HCT116 (cell line): ENCODE measurements at regions not wholly inside any gene's neighbourhood (a gene's known extent, or its start where the extent isn't known, plus 50 kb on each side); places are given as distances from the start of the nearest gene placed in this dataset.

Experiments used
- ATAC-seq: fragments of 200-7000 bp; cut with Tn5 transposase; 2 replicates; pipeline ENCODE4 v1.9.1; 2020; ENCODE audit warnings: mild to moderate bottlenecking, moderate library complexity
- BruUV-seq: library from RNA; stranded (reverse); fragments of 400-500 nt; replicated peaks from 2 replicates; lab custom pipeline; 2021; lab: Mats Ljungman, UMichigan
- CTCF ChIA-PET: fragments of 300-600 bp; sonication (Branson Sonifier 250); formaldehyde crosslinking; loops from one replicate; lab custom pipeline; 2021; ENCODE audit warnings: antibody characterized with exemption; lab: Charles Lee
- POLR2A ChIA-PET: fragments of 300-600, 350-600 bp; sonication (Branson Sonifier 250); formaldehyde crosslinking; loops from one replicate; lab custom pipeline; 2021; ENCODE audit warnings: antibody characterized with exemption; lab: Charles Lee
- RAD21 ChIA-PET, 2 experiments: fragments of 300-600 bp; sonication (Branson Sonifier 250); formaldehyde crosslinking; loops; one replicate each; lab custom pipeline; 2023; ENCODE audit warnings: low total read pairs in 2 of 2; ENCODE audit not compliant: uncharacterized antibody in 2 of 2, unreplicated experiment in 2 of 2, low non-redundant PET in 1 of 2; lab: Charles Lee
- DNase-seq: peaks from one replicate; pipeline ENCODE4 v3.0.0-alpha.2; 2010; ENCODE audit warnings: low read depth, low spot score
- H2AFZ ChIP-seq: fragments of 200-600 bp; shearing (Covaris generic), sonication (generic); 2 replicates; pipeline ENCODE4 v1.6.1; 2017; ENCODE audit warnings: low read depth, mixed run types, mixed read lengths, antibody characterized with exemption, low read length; ENCODE audit not compliant: poor library complexity, severe bottlenecking
- H3K27ac ChIP-seq: 2 replicates; pipeline ENCODE4 v1.5.1; 2012; ENCODE audit warnings: low read depth, low read length
- H3K27me3 ChIP-seq: fragments of 200-600 bp; sonication (generic); 2 replicates; pipeline ENCODE4 v1.6.1; 2016; ENCODE audit warnings: mixed run types, low read length, mixed read lengths; ENCODE audit not compliant: insufficient read depth
- H3K36me3 ChIP-seq, 2 experiments: fragments of 200-500 bp in 1 of 2; fragments of 200-600 bp in 1 of 2; sonication (Bioruptor generic) in 1 of 2; sonication (generic) in 1 of 2; 2 replicates each; pipeline versions ENCODE4 v1.5.1 to v1.6.1; 2014 to 2016; ENCODE audit warnings: low read length in 2 of 2, inconsistent platforms in 1 of 2, mixed read lengths in 1 of 2, mixed run types in 1 of 2; ENCODE audit not compliant: insufficient read depth in 2 of 2, control insufficient read depth in 1 of 2
- H3K4me1 ChIP-seq, 2 experiments: fragments of 200-600 bp in 1 of 2; sonication (generic) in 1 of 2; 2 replicates each; pipeline versions ENCODE4 v1.5.1 to v1.6.1; 2012 to 2017; ENCODE audit warnings: low read length in 2 of 2, inconsistent platforms in 1 of 2, mild to moderate bottlenecking in 1 of 2, mixed read lengths in 1 of 2, mixed run types in 1 of 2, moderate library complexity in 1 of 2; ENCODE audit not compliant: insufficient read depth in 2 of 2, control insufficient read depth in 1 of 2
- H3K4me2 ChIP-seq: fragments of 200-600 bp; sonication (generic); 2 replicates; pipeline ENCODE4 v1.6.1; 2017; ENCODE audit warnings: mixed run types, low read length, mixed read lengths
- H3K4me3 ChIP-seq, 2 experiments: fragments of 200-600 bp in 1 of 2; sonication (generic) in 1 of 2; replicated peaks in 1 of 2; 2 replicates each; pipeline ENCODE4 v1.5.1; 2011 to 2016; ENCODE audit warnings: low read length in 2 of 2, control low read depth in 1 of 2, low read depth in 1 of 2, mild to moderate bottlenecking in 1 of 2, mixed read lengths in 1 of 2, mixed run types in 1 of 2
- H3K79me2 ChIP-seq: fragments of 200-600 bp; sonication (generic); 2 replicates; pipeline ENCODE4 v1.6.1; 2017; ENCODE audit warnings: mild to moderate bottlenecking, mixed run types, low read length, moderate library complexity, mixed read lengths; ENCODE audit not compliant: insufficient read depth
- H3K9ac ChIP-seq: fragments of 200-600 bp; sonication (generic); 2 replicates; pipeline ENCODE4 v1.6.1; 2016; ENCODE audit warnings: low read length, mixed read lengths
- H3K9me2 ChIP-seq: fragments of 200-600 bp; sonication (generic), shearing (Covaris generic); 2 replicates; pipeline ENCODE4 v1.6.1; 2017; ENCODE audit warnings: mixed run types, mild to moderate bottlenecking, moderate library complexity; ENCODE audit not compliant: insufficient read depth
- H3K9me3 ChIP-seq, 2 experiments: fragments of 200-500 bp in 1 of 2; fragments of 200-600 bp in 1 of 2; sonication (Bioruptor generic) in 1 of 2; sonication (generic) in 1 of 2; 2 replicates each; pipeline ENCODE4 v1.6.1; 2014 to 2017; ENCODE audit warnings: low read length in 2 of 2, mixed read lengths in 2 of 2, inconsistent platforms in 1 of 2, low read depth in 1 of 2, mild to moderate bottlenecking in 1 of 2, mixed run types in 1 of 2, moderate library complexity in 1 of 2; ENCODE audit not compliant: control insufficient read depth in 1 of 2, insufficient read depth in 1 of 2
- H4K20me1 ChIP-seq: fragments of 200-600 bp; sonication (generic), shearing (Covaris generic); 2 replicates; pipeline ENCODE4 v1.6.1; 2017; ENCODE audit warnings: mixed run types, mild to moderate bottlenecking, moderate library complexity; ENCODE audit not compliant: insufficient read depth
- ATF3 ChIP-seq: IDR thresholded peaks from 2 replicates; pipeline ENCODE4 v1.6.1; 2012
- CBX3 ChIP-seq: IDR thresholded peaks from 2 replicates; pipeline ENCODE4 v1.6.1; 2012; ENCODE audit warnings: low read depth
- CEBPB ChIP-seq: IDR thresholded peaks from 2 replicates; pipeline ENCODE4 v1.6.1; 2012; ENCODE audit warnings: low read depth
- EGR1 ChIP-seq: IDR thresholded peaks from 2 replicates; pipeline ENCODE4 v1.6.1; 2012; ENCODE audit warnings: low read depth
- EZH2 ChIP-seq: fragments of 200-600 bp; sonication (generic); IDR thresholded peaks from 2 replicates; pipeline ENCODE4 v1.6.1; 2017; ENCODE audit warnings: antibody characterized with exemption, mixed run types
- EZH2phosphoT487 ChIP-seq: fragments of 200-600 bp; IDR thresholded peaks from 2 replicates; pipeline ENCODE4 v1.6.1; 2018; ENCODE audit warnings: antibody characterized with exemption, borderline replicate concordance
- FOSL1 ChIP-seq: IDR thresholded peaks from 2 replicates; pipeline ENCODE4 v1.6.1; 2012; ENCODE audit warnings: low read depth
- JUND ChIP-seq: IDR thresholded peaks from 2 replicates; pipeline ENCODE4 v1.6.1; 2012
- POLR2A ChIP-seq: IDR thresholded peaks from 2 replicates; pipeline ENCODE4 v1.7.0; 2011; ENCODE audit warnings: borderline replicate concordance; ENCODE audit not compliant: insufficient read depth, insufficient read length; ENCODE audit errors: extremely low read depth
- POLR2AphosphoS5 ChIP-seq: IDR thresholded peaks from 2 replicates; pipeline ENCODE4 v1.6.1; 2011; ENCODE audit warnings: mild to moderate bottlenecking, low read depth, low read length, moderate library complexity
- RAD21 ChIP-seq: IDR thresholded peaks from 2 replicates; pipeline ENCODE4 v1.6.1; 2012; ENCODE audit warnings: low read depth, mild to moderate bottlenecking
- SIN3A ChIP-seq: IDR thresholded peaks from 2 replicates; pipeline ENCODE4 v1.6.1; 2012; ENCODE audit warnings: low read depth
- SP1 ChIP-seq: IDR thresholded peaks from 2 replicates; pipeline ENCODE4 v1.6.1; 2012; ENCODE audit warnings: low read depth
- SRF ChIP-seq: IDR thresholded peaks from 2 replicates; pipeline ENCODE4 v1.6.1; 2012; ENCODE audit warnings: low read depth
- TCF7L2 ChIP-seq: IDR thresholded peaks from 2 replicates; pipeline ENCODE4 v1.7.0; 2011; ENCODE audit warnings: borderline replicate concordance, inconsistent platforms; ENCODE audit not compliant: insufficient read depth, insufficient read length; ENCODE audit errors: extremely low read depth
- YY1 ChIP-seq: IDR thresholded peaks from 2 replicates; pipeline ENCODE4 v1.6.1; 2011; ENCODE audit warnings: low read length, low read depth, moderate library complexity, mild to moderate bottlenecking; ENCODE audit not compliant: insufficient replicate concordance; ENCODE audit errors: extremely low read depth
- intact Hi-C: fragments of 100-400 bp; cut with micrococcal nuclease; formaldehyde crosslinking; loops from 2 replicates; pipeline ENCODE4 v1.10.0; 2022
- TF ChIP-seq, protein P1 (sequence below): IDR thresholded peaks from 2 replicates; pipeline ENCODE4 v1.6.1; 2012; ENCODE audit warnings: low read depth
- TF ChIP-seq, protein P2 (sequence below): IDR thresholded peaks from 2 replicates; pipeline ENCODE4 v1.6.1; 2012

DNA sequence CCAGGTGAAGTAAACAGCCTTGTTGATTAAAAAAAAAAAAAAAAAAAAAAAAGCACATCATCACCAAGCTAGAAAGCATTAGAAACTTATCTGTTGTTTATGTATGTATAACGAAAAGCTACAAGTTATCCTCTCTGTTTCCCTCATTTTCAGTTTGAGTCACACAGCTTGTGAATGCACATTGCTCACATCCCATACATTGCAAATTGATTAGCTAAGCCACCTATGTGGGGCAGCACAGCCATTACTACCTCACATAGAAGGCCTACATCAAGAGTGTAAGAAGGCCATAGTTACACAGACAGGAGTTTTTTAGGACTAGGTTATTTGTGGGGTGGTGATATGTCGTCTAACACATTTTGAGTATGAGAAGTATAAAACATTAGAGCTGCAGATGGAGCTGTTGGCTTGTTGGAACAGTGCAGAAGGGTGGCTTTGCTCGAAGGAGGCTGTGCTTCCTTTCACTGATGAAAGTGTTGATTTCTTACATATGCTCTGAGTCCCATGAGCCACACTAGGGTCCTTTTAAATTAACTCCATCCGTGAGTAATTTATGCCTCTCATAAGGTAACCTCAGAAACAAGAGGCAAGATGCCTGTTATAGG lies 431.6 kb downstream of the GABRG1 start:
- H3K9me3 ChIP-seq = peaks cover 7 to 14% of the 10 kb centered on the region in 2 experiments; a peak in 2 of 4 replicates
- no peak overlapping the region for H3K27ac ChIP-seq
- no peak overlapping the region for H2AFZ ChIP-seq
- H3K9me2 ChIP-seq = no peaks in the 10 kb centered on the region
- DNase-seq (no peak), ATAC-seq (no peak)
- H3K4me1 ChIP-seq = no peaks in the 10 kb centered on the region
- POLR2A ChIA-PET = no interaction called here
- CTCF ChIA-PET = no interaction called here
- H3K79me2 ChIP-seq = no peaks in the 10 kb centered on the region
- BruUV-seq = no TSS peak
- no peaks in the 10 kb centered on the region for H3K36me3 ChIP-seq
- H4K20me1 ChIP-seq = no peaks in the 10 kb centered on the region
- no peak for TF ChIP-seq SP1
- TF ChIP-seq TCF7L2 = no peak
- TF ChIP-seq EZH2phosphoT487 = no peak
- TF ChIP-seq SIN3A = no peak
- no peak for TF ChIP-seq POLR2AphosphoS5
- no peaks in the 10 kb centered on the region for H3K27me3 ChIP-seq
- H3K4me3 ChIP-seq = no peak overlapping the region
- no peak overlapping the region for H3K4me2 ChIP-seq
- no peak overlapping the region for H3K9ac ChIP-seq
- RAD21 ChIA-PET = no interaction called here
- intact Hi-C loops = no loop called here

GRCh38 chr4:45688341-45688740 lies 435.5 kb downstream of the GABRG1 start:
- no TSS peak for BruUV-seq
- ATAC-seq (no peak), DNase-seq (no peak)
- Histone ChIP-seq H3K36me3 (no peaks in the 10 kb centered on the region), H3K4me1 (no peaks in the 10 kb centered on the region), H3K9me2 (no peaks in the 10 kb centered on the region), H3K27ac (no peak overlapping the region), H3K4me3 (no peak overlapping the region), H3K9me3 (no peaks in the 10 kb centered on the region; a peak in 1 of 4 replicates), H3K9ac (no peak overlapping the region), H3K4me2 (no peak overlapping the region), H4K20me1 (no peaks in the 10 kb centered on the region), H2AFZ (no peak overlapping the region), H3K27me3 (no peaks in the 10 kb centered on the region), H3K79me2 (no peaks in the 10 kb centered on the region)
- RAD21 ChIA-PET = no interaction called here
- POLR2A ChIA-PET = no interaction called here
- intact Hi-C loops = no loop called here
- CTCF ChIA-PET = no interaction called here
- TF ChIP-seq ATF3 = no peak
- no peak for TF ChIP-seq SRF
- TF ChIP-seq, protein P1, sequence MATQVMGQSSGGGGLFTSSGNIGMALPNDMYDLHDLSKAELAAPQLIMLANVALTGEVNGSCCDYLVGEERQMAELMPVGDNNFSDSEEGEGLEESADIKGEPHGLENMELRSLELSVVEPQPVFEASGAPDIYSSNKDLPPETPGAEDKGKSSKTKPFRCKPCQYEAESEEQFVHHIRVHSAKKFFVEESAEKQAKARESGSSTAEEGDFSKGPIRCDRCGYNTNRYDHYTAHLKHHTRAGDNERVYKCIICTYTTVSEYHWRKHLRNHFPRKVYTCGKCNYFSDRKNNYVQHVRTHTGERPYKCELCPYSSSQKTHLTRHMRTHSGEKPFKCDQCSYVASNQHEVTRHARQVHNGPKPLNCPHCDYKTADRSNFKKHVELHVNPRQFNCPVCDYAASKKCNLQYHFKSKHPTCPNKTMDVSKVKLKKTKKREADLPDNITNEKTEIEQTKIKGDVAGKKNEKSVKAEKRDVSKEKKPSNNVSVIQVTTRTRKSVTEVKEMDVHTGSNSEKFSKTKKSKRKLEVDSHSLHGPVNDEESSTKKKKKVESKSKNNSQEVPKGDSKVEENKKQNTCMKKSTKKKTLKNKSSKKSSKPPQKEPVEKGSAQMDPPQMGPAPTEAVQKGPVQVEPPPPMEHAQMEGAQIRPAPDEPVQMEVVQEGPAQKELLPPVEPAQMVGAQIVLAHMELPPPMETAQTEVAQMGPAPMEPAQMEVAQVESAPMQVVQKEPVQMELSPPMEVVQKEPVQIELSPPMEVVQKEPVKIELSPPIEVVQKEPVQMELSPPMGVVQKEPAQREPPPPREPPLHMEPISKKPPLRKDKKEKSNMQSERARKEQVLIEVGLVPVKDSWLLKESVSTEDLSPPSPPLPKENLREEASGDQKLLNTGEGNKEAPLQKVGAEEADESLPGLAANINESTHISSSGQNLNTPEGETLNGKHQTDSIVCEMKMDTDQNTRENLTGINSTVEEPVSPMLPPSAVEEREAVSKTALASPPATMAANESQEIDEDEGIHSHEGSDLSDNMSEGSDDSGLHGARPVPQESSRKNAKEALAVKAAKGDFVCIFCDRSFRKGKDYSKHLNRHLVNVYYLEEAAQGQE = no peak
- no peak for TF ChIP-seq TCF7L2
- TF ChIP-seq JUND = no peak
- TF ChIP-seq, protein P2, sequence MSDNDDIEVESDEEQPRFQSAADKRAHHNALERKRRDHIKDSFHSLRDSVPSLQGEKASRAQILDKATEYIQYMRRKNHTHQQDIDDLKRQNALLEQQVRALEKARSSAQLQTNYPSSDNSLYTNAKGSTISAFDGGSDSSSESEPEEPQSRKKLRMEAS = no peak
- no peak for TF ChIP-seq POLR2AphosphoS5
- no peak for TF ChIP-seq FOSL1
- no peak for TF ChIP-seq POLR2A
- no peak for TF ChIP-seq RAD21
- no peak for TF ChIP-seq EZH2phosphoT487
- no peak for TF ChIP-seq YY1
- TF ChIP-seq CBX3 = no peak
- TF ChIP-seq EGR1 = no peak
- TF ChIP-seq EZH2 = no peak
- no peak for TF ChIP-seq CEBPB
